NCI-H1105 (cell line): ENCODE measurements at regions not wholly inside any gene's neighbourhood (a gene's known extent, or its start where the extent isn't known, plus 50 kb on each side); places are given as distances from the start of the nearest gene placed in this dataset.
A peak's percentile ranks its signal among the peaks of the same experiment; 100 is the strongest.

Experiments used
- DNase-seq: peaks from one replicate; lab custom pipeline; 2025; lab: John Stamatoyannopoulos, UW

GRCh38 chr7:7051206-7051877, 131.0 kb upstream of the C1GALT1 start:
- no peak for DNase-seq

GRCh38 chr7:7054252-7054830, 128.0 kb upstream of the C1GALT1 start:
- no peak for DNase-seq

- no peak for DNase-seq
These were observed 121.3 kb upstream of the C1GALT1 start for GRCh38 chr7:7060828-7061599.

GRCh38 chr7:7077945-7078344, 104.4 kb upstream of the C1GALT1 start:
- no peak for DNase-seq

GRCh38 chr7:7080802-7081201, 101.5 kb upstream of the C1GALT1 start:
- no peak for DNase-seq

GRCh38 chr7:7090460-7090859, 91.9 kb upstream of the C1GALT1 start:
- DNase-seq: no peak

GRCh38 chr7:7098280-7098818, 84.0 kb upstream of the C1GALT1 start:
- no peak for DNase-seq

GRCh38 chr7:7099584-7100014, 82.7 kb upstream of the C1GALT1 start:
- DNase-seq: no peak

GRCh38 chr7:7100432-7100849, 81.9 kb upstream of the C1GALT1 start:
- peak; percentile 84 for DNase-seq

GRCh38 chr7:7102906-7103305, 79.4 kb upstream of the C1GALT1 start:
- no peak for DNase-seq

- DNase-seq: peak; percentile 45
These were observed 78.7 kb upstream of the C1GALT1 start for GRCh38 chr7:7103343-7104313.

GRCh38 chr7:7104314-7104698, 78.0 kb upstream of the C1GALT1 start:
- no peak for DNase-seq

- no peak for DNase-seq
These were observed 77.4 kb upstream of the C1GALT1 start for GRCh38 chr7:7104971-7105370.

GRCh38 chr7:7105800-7106582, 76.4 kb upstream of the C1GALT1 start:
- no peak for DNase-seq

GRCh38 chr7:7108931-7109330, 73.4 kb upstream of the C1GALT1 start:
- no peak for DNase-seq

GRCh38 chr7:7109934-7110333, 72.4 kb upstream of the C1GALT1 start:
- no peak for DNase-seq

- no peak for DNase-seq
These were observed 71.6 kb upstream of the C1GALT1 start for GRCh38 chr7:7110706-7111105.

- no peak for DNase-seq
These were observed 69.5 kb upstream of the C1GALT1 start for GRCh38 chr7:7112868-7113267.

- no peak for DNase-seq
These were observed 67.6 kb upstream of the C1GALT1 start for GRCh38 chr7:7114575-7115291.

- DNase-seq: no peak
These were observed 64.3 kb upstream of the C1GALT1 start for GRCh38 chr7:7117935-7118586.
